HG03565 (cell line): ENCODE measurements at regions not wholly inside any gene's neighbourhood (a gene's known extent, or its start where the extent isn't known, plus 50 kb on each side); places are given as distances from the start of the nearest gene placed in this dataset.
"Not testable (repeated sequence)": the region's sequence is repeated elsewhere in the genome, so short reads cannot be mapped to it uniquely, and the experiment has no call there.

Experiments
- ATAC-seq: cut with Tn5 transposase; IDR thresholded peaks from one replicate; pipeline ENCODE4 v1.9.1; 2021; ENCODE audit warnings: mild to moderate bottlenecking, moderate library complexity; ENCODE audit not compliant: unreplicated experiment

- ATAC-seq = no peak
Measured at GRCh38 chr11:57913715-57914704, 109.7 kb upstream of the OR9Q1 start.

GRCh38 chr11:57917632-57918031, 106.0 kb upstream of the OR9Q1 start:
- no peak for ATAC-seq

- no peak for ATAC-seq
Measured at GRCh38 chr11:57920971-57921370, 102.7 kb upstream of the OR9Q1 start.

GRCh38 chr11:57932105-57932504, 91.6 kb upstream of the OR9Q1 start:
- ATAC-seq = no peak

- ATAC-seq = no peak
Measured at GRCh38 chr11:57935402-57936049, 88.2 kb upstream of the OR9Q1 start.

- ATAC-seq = no peak
Measured at GRCh38 chr11:57936050-57936418, 87.6 kb upstream of the OR9Q1 start.

GRCh38 chr11:57937431-57937830, 86.2 kb upstream of the OR9Q1 start:
- ATAC-seq = no peak

GRCh38 chr11:57938351-57938750, 85.3 kb upstream of the OR9Q1 start:
- ATAC-seq = no peak

GRCh38 chr11:57940044-57940756, 83.5 kb upstream of the OR9Q1 start:
- no peak for ATAC-seq

- no peak for ATAC-seq
Measured at GRCh38 chr11:57941875-57942274, 81.8 kb upstream of the OR9Q1 start.

- ATAC-seq = no peak
Measured at GRCh38 chr11:57942808-57943207, 80.9 kb upstream of the OR9Q1 start.

GRCh38 chr11:57943766-57944165, 79.9 kb upstream of the OR9Q1 start:
- ATAC-seq = not testable (repeated sequence)

- no peak for ATAC-seq
Measured at GRCh38 chr11:57946628-57947027, 77.1 kb upstream of the OR9Q1 start.

- no peak for ATAC-seq
Measured at GRCh38 chr11:57964660-57965059, 59.0 kb upstream of the OR9Q1 start.

GRCh38 chr11:57971272-57972012, 52.2 kb upstream of the OR9Q1 start:
- ATAC-seq = no peak

- ATAC-seq = no peak
Measured at GRCh38 chr11:57972013-57972367, 51.7 kb upstream of the OR9Q1 start.
